Upper lobe of right lung (tissue), 1 donor: ENCODE measurements at regions not wholly inside any gene's neighbourhood (a gene's known extent, or its start where the extent isn't known, plus 50 kb on each side); places are given as distances from the start of the nearest gene placed in this dataset.

Source experiments
- ATAC-seq: fragments of 200-7000 bp; cut with Tn5 transposase; one replicate; pipeline ENCODE4 v1.9.1; 2020; ENCODE audit warnings: mild to moderate bottlenecking, moderate library complexity
- DNase-seq: peaks from one replicate; pipeline ENCODE4 v3.0.0-alpha.2; 2020
- H3K27ac ChIP-seq: fragments of 200-600 bp; one replicate; pipeline ENCODE4 v1.8.0; 2022
- H3K27me3 ChIP-seq: fragments of 200-600 bp; one replicate; pipeline ENCODE4 v1.8.0; 2022; ENCODE audit warnings: mild to moderate bottlenecking
- H3K36me3 ChIP-seq: fragments of 200-600 bp; one replicate; pipeline ENCODE4 v1.8.0; 2022
- H3K4me1 ChIP-seq: fragments of 200-600 bp; one replicate; pipeline ENCODE4 v1.8.0; 2022
- H3K4me3 ChIP-seq: fragments of 200-600 bp; one replicate; pipeline ENCODE4 v1.8.0; 2022; ENCODE audit warnings: mild to moderate bottlenecking
- H3K9me3 ChIP-seq: fragments of 200-600 bp; one replicate; pipeline ENCODE4 v1.8.0; 2022
- CTCF ChIP-seq: fragments of 200-600 bp; IDR thresholded peaks from one replicate; pipeline ENCODE4 v1.8.0; 2022; ENCODE audit warnings: antibody characterized with exemption
- intact Hi-C: fragments of 100-400 bp; cut with DNase I; formaldehyde crosslinking; loops from one replicate; pipeline ENCODE4 v1.11.0; 2022
- donor health status: DM: no; HTN: yes; CAD: no; lungs with severe emphysema.

GRCh38 chr20:60690771-60691170 lies 561.3 kb upstream of the CDH4 start:
- no peak overlapping the region for H3K27ac ChIP-seq
- no peaks in the 10 kb centered on the region for H3K9me3 ChIP-seq
- H3K36me3 ChIP-seq: no peaks in the 10 kb centered on the region
- DNase-seq: no peak
- no peak overlapping the region for H3K4me3 ChIP-seq
- intact Hi-C loops: no loop called here
- no peaks in the 10 kb centered on the region for H3K4me1 ChIP-seq
- TF ChIP-seq CTCF: no peak
- ATAC-seq: no peak
- H3K27me3 ChIP-seq: no peaks in the 10 kb centered on the region

GRCh38 chr20:60691966-60692615 lies 560.0 kb upstream of the CDH4 start:
- Histone ChIP-seq H3K9me3 (no peaks in the 10 kb centered on the region), H3K36me3 (no peaks in the 10 kb centered on the region), H3K27ac (no peak overlapping the region), H3K27me3 (no peaks in the 10 kb centered on the region), H3K4me1 (no peaks in the 10 kb centered on the region), H3K4me3 (no peak overlapping the region)
- intact Hi-C loops: no loop called here
- ATAC-seq: no peak
- no peak for DNase-seq
- TF ChIP-seq CTCF: no peak

GRCh38 chr20:60693496-60694133 lies 558.4 kb upstream of the CDH4 start:
- no peak for TF ChIP-seq CTCF
- Histone ChIP-seq H3K4me1 (no peaks in the 10 kb centered on the region), H3K9me3 (no peaks in the 10 kb centered on the region), H3K27ac (no peak overlapping the region), H3K4me3 (no peak overlapping the region), H3K36me3 (no peaks in the 10 kb centered on the region), H3K27me3 (no peaks in the 10 kb centered on the region)
- ATAC-seq (no peak), DNase-seq (no peak)
- intact Hi-C loops: no loop called here

DNA sequence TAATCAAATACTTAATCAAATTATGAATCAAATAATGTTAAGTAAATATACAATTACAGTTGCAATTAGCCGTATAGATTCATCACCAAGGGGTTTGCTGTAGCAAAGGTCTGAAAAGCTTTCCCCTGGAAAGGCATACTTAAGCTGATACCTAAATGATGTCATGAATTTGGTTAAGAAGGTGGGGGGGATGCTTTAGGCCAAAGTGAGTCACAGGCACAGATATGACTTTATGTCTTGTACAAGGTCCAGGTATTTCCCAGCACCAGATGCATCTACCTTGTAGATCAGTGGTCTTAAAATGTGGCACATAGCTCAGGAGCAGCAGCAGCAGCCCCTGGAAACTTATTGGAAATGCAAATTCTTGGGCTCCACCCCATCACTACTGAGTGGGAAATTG lies 557.3 kb upstream of the CDH4 start:
- TF ChIP-seq CTCF: no peak
- Histone ChIP-seq H3K9me3 (no peaks in the 10 kb centered on the region), H3K4me3 (no peak overlapping the region), H3K27me3 (no peaks in the 10 kb centered on the region), H3K4me1 (no peaks in the 10 kb centered on the region), H3K27ac (no peak overlapping the region), H3K36me3 (no peaks in the 10 kb centered on the region)
- no peak for ATAC-seq
- intact Hi-C loops: no loop called here
- no peak for DNase-seq

GRCh38 chr20:60695226-60696000 lies 556.6 kb upstream of the CDH4 start:
- TF ChIP-seq CTCF: no peak
- no peak for ATAC-seq

More at GRCh38 chr20:60695226-60696000, 556.6 kb upstream of the CDH4 start:
- Histone ChIP-seq H3K4me3 (no peak overlapping the region), H3K4me1 (no peaks in the 10 kb centered on the region), H3K27ac (no peak overlapping the region), H3K9me3 (no peaks in the 10 kb centered on the region), H3K27me3 (no peaks in the 10 kb centered on the region), H3K36me3 (no peaks in the 10 kb centered on the region)
- intact Hi-C loops: no loop called here
- DNase-seq: no peak
